ENCODE measurements at regions not wholly inside any gene's neighbourhood (a gene's known extent, or its start where the extent isn't known, plus 50 kb on each side); places are given as distances from the start of the nearest gene placed in this dataset.

DNA sequence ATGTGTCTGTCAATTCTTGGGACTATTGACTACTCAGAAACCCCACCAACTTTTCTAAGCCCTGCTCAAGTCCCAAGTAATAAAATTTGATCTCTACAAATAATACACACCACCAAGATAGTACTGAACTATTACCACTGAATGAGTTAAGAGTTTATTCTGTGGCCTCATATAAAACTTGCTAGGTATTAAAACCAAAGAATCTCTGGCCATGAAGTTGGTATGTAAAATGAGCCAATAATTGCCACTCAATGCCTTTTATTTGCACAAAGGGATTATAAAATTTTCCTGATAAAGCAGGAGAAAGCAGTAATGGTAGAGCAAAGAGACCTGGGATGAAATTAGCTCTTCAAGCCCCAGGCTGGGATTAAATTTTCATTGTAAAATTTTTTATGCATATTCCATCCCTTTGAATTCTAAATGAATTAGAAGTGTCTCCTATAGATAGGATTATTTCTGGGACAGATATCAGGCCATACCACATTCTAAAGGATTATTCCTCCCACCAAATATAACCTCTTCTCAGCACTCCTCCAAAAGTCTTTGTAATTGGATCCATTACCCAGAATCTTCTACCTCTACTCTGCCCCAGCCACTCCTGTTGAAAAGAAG is 450.5 kb upstream of the ACVR2A start:
- no peak for DNase-seq

GRCh38 chr2:147392180-147392579 is 452.6 kb upstream of the ACVR2A start:
- no peak for DNase-seq

GRCh38 chr2:147390475-147390874 is 454.4 kb upstream of the ACVR2A start:
- no peak for DNase-seq

- no peak for DNase-seq
Measured at GRCh38 chr2:147389218-147389617, 455.6 kb upstream of the ACVR2A start.

GRCh38 chr2:147388217-147388616 is 456.6 kb upstream of the ACVR2A start:
- no peak for DNase-seq

DNA sequence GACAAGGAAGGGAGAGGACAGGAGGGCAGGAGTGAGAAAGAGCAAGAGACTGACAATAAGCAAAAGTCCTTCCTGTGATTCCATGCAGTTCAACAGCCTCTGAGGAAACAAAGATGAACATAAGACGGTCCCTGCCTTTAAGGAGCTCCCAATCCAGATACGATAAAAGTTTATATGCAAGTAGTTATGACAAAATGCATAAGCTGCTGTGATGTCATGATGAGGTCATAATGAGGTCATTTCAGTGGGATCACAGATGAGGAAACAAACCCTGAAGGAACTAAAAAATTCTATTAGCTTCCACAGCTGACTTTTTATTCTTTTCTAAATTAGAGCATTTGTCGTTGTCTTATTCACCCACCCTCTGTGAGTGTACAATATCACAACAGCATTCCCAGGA is 458.5 kb upstream of the ACVR2A start:
- no peak for DNase-seq

DNA sequence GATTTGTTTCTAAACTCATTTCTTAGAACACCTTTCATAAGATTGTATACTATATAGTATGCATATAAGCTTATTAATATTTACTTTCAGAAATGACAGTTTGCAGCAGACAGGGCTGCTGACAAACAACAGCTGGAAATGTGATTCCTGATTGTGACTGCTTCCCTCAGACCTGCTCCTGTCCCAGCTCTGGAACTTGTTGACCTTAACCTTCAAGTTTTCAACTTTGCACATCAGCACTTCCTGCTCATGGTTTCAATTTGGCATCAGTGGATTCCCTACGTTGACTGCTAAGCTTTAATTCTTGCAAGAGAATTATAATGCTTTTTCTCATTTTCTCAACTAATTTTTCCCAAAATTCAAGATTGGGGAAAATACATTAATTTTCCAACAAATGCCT is 459.2 kb upstream of the ACVR2A start:
- DNase-seq, result no peak

DNA sequence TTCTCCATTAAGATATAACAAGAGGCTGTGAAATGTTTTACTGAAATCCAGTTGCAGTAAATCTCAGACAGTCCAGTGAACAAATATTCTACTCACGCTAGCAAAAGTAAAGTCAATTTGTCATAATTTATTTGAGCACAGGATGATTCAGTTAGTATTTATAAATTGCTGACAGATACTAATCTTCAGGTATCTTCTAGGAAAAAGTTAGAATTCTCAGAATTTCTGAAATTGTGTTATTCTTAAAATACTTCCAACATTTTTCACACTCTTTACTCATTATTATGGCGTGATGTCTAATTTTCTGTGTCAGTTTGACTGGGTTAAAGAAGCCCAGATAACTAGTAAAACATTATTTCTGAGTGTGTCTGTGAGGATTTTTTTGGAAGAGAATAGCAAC is 460.2 kb upstream of the ACVR2A start:
- no peak for DNase-seq

GRCh38 chr2:147382322-147382948 is 462.4 kb upstream of the ACVR2A start:
- DNase-seq, result no peak

DNA sequence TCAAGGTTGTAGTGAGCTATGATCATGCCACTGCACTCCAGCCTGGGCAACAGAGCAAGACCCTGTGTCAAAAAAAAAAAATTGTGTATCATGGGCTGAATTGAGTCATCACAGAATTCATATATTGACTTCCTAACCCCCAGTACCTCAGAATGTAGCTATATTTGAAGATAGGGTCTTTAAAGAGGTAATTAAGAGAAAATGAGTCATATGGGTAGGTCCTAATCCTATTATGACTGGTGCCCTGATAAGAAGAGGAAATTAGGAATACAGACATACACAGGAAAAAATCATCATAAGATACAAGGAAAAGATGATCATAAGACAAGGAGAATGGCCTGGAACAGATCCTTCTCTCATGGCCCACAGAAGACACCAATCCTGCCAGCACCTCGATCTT is 466.4 kb upstream of the ACVR2A start:
- no peak for DNase-seq

GRCh38 chr2:147375073-147375472 is 469.8 kb upstream of the ACVR2A start:
- DNase-seq, result no peak

GRCh38 chr2:147374423-147374811 is 470.4 kb upstream of the ACVR2A start:
- DNase-seq, result no peak

DNA sequence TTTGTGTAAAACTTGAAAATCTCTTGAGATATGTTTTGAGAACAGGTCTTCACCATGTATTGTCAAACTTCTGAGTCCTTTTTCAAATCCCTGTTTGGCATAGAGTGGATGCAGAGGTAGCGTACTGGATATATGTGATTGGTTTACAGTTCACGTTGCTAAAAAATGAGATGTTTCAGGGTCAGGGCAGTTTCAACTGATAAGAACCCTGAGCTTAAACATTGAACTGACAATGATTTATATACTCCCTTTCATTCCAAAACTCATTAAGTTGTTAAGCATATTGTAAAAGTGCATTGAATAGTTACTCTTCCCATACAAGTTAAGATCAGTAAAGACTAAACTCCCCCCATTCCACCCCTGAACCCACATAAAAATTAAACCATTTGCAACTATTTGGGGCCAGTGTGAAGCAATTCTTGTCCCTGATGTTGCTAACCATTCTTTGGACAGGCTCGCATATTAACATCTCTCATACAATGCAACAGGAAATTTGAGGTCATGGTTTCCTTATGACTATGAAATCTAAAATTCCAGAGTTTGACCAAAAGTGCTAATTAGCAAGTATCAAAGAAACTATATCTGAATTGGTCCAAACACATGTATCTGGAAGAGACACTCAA is 470.9 kb upstream of the ACVR2A start:
- DNase-seq, result no peak

DNA sequence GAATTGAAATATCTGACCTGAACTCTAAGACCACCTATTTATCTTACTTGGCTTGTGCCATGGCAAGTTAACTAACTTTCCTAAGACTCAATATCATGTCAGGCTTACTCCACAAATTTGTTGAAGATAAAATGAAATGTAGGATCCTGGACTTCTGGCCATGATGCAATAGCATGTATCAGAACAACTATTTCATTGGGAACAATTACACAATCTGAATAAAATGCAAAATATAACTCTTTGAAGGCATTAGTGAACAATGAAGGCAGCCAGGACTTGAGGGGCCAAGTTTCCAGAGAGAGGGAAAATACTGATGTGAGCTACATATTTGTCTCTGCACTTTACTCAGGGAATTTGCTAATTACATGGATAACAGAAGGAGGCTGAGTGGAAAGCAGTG is 476.5 kb upstream of the ACVR2A start:
- DNase-seq, result no peak

GRCh38 chr2:147366279-147366678 is 478.6 kb upstream of the ACVR2A start:
- no peak for DNase-seq

GRCh38 chr2:147365622-147366021 is 479.2 kb upstream of the ACVR2A start:
- no peak for DNase-seq

- DNase-seq, result no peak
Measured at GRCh38 chr2:147364597-147364996, 480.2 kb upstream of the ACVR2A start.

GRCh38 chr2:147363181-147363580 is 481.6 kb upstream of the ACVR2A start:
- no peak for DNase-seq

DNA sequence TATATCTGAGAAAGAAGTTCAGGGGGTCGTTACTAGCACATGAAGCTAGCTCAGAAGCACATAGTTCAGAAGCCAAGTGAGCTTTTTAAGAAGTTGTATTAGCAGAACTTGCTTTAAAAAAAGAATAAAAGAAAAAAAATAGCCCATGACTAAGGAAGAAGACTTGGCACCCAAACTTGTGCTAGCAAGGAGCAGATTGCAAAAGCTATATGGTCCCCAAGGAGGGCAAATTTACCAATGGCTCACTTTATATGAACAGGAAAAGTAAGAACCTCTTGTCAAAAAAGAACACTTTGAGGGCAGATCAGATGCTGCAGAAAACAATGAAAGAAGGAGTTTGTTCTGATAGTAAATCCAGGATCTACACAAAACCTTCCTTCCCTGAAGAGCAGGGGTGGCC is 486.5 kb upstream of the ACVR2A start:
- DNase-seq, result no peak

GRCh38 chr2:147356157-147356556 is 488.7 kb upstream of the ACVR2A start:
- DNase-seq, result no peak

- no peak for DNase-seq
Measured at GRCh38 chr2:147355706-147356105, 489.1 kb upstream of the ACVR2A start.

DNA sequence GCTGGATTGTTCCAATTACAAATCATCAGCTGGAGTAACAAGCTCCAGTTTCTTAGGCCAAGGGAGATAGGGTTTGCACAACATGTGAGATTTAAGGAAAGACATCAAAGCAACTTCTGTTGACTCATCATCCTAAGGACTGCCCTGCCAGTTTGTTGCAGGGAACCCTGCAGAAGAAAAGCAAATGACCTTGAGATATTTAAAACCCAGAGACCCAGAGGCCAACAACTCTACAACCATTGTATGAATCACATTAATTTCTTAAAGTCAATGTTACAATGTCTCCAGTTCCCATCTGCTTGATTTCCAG is 491.8 kb upstream of the ACVR2A start:
- no peak for DNase-seq

GRCh38 chr2:147352264-147353071 is 492.4 kb upstream of the ACVR2A start:
- DNase-seq, result no peak

DNA sequence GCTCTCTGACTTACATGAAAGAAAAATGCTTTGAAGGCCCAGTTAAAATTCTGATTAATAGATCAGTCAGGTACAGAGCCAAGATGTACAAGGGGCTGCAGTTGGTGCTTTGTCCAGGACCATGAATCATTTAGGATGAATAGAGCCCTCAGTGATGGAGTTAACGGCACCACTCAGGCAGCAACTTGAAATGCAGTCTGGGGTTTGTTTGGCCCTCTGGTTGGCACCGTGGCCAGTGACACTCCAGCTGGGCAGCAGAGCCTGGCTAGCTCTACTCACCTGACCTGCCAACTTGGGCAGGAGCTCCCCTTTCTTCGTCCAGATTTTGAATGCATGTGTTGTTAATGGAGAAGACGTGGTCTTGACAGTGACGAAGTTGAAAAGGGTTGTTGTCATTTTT is 493.0 kb upstream of the ACVR2A start:
- no peak for DNase-seq
